ENCODE measurements at regions not wholly inside any gene's neighbourhood (a gene's known extent, or its start where the extent isn't known, plus 50 kb on each side); places are given as distances from the start of the nearest gene placed in this dataset.

DNA sequence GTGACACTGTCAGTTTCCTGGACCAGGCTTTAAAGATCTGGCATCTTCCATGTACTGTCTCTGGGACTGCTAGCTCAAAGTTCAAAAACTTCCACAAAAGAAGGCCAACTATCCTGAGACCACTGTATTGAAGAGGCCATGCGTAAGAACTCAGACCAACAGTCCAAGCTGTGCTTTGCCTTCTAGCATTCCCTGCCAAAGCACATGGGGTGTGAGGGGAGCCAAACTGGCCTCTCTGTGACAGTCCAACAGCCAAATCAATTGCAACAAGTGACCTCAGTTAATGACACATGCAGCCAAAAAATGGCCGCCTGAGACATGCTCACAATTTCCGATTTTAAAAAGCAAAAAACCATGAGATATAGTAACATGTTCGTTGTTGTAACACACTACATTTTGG lies 160.3 kb upstream of the CDH19 start:
- TF ChIP-seq, protein P1, sequence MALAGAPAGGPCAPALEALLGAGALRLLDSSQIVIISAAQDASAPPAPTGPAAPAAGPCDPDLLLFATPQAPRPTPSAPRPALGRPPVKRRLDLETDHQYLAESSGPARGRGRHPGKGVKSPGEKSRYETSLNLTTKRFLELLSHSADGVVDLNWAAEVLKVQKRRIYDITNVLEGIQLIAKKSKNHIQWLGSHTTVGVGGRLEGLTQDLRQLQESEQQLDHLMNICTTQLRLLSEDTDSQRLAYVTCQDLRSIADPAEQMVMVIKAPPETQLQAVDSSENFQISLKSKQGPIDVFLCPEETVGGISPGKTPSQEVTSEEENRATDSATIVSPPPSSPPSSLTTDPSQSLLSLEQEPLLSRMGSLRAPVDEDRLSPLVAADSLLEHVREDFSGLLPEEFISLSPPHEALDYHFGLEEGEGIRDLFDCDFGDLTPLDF (CRISPR knock-in tag; IDR thresholded peaks at IDR 0.05), result no peak
- TF ChIP-seq CTCF (IDR thresholded peaks at IDR 0.05) (no peak), SP1 (CRISPR knock-in tag; conservative IDR thresholded peaks at IDR 0.05) (no peak), ZNF263 (CRISPR knock-in tag; IDR thresholded peaks at IDR 0.05; ENCODE audit: low read depth) (no peak)
